DMS 273 (cell line): ENCODE measurements at regions not wholly inside any gene's neighbourhood (a gene's known extent, or its start where the extent isn't known, plus 50 kb on each side); places are given as distances from the start of the nearest gene placed in this dataset.
"Not testable (repeated sequence)": the region's sequence is repeated elsewhere in the genome, so short reads cannot be mapped to it uniquely, and the experiment has no call there.

Experiments
- DNase-seq: peaks from one replicate; lab custom pipeline; 2025; ENCODE audit not compliant: unreplicated experiment; lab: John Stamatoyannopoulos, UW

- DNase-seq: no peak
Measured at GRCh38 chrX:75673468-75673867, 111.6 kb downstream of the MAGEE2 start.

- no peak for DNase-seq
Measured at GRCh38 chrX:75655627-75656026, 129.4 kb downstream of the MAGEE2 start.

- DNase-seq: no peak
Measured at GRCh38 chrX:75649829-75650228, 127.0 kb upstream of the ZDHHC15 start.

- no peak for DNase-seq
Measured at GRCh38 chrX:75648803-75649588, 126.2 kb upstream of the ZDHHC15 start.

GRCh38 chrX:75642811-75643361, 120.0 kb upstream of the ZDHHC15 start:
- DNase-seq: no peak

- no peak for DNase-seq
Measured at GRCh38 chrX:75638332-75638731, 115.5 kb upstream of the ZDHHC15 start.

- no peak for DNase-seq
Measured at GRCh38 chrX:75625232-75625631, 102.4 kb upstream of the ZDHHC15 start.

- peak; percentile 37 for DNase-seq
Measured at GRCh38 chrX:75623535-75623934, 100.7 kb upstream of the ZDHHC15 start.

- no peak for DNase-seq
Measured at GRCh38 chrX:75609406-75609805, 86.6 kb upstream of the ZDHHC15 start.

- peak; percentile 65 for DNase-seq
Measured at GRCh38 chrX:75603833-75604232, 81.0 kb upstream of the ZDHHC15 start.

GRCh38 chrX:75602022-75602421, 79.2 kb upstream of the ZDHHC15 start:
- DNase-seq: not testable (repeated sequence)

GRCh38 chrX:75596178-75596577, 73.3 kb upstream of the ZDHHC15 start:
- DNase-seq: no peak

GRCh38 chrX:75593186-75593585, 70.3 kb upstream of the ZDHHC15 start:
- not testable (repeated sequence) for DNase-seq

- no peak for DNase-seq
Measured at GRCh38 chrX:75582511-75582910, 59.7 kb upstream of the ZDHHC15 start.
